Dedifferentiated amniotic fluid mesenchymal stem cell (primary cell): ENCODE measurements at regions not wholly inside any gene's neighbourhood (a gene's known extent, or its start where the extent isn't known, plus 50 kb on each side); places are given as distances from the start of the nearest gene placed in this dataset.
"Not testable (repeated sequence)": the region's sequence is repeated elsewhere in the genome, so short reads cannot be mapped to it uniquely, and the experiment has no call there.

Experiments used
- DNase-seq: peaks from one replicate; pipeline ENCODE4 v3.0.0-alpha.2; 2016; ENCODE audit errors: extremely low spot score

DNA sequence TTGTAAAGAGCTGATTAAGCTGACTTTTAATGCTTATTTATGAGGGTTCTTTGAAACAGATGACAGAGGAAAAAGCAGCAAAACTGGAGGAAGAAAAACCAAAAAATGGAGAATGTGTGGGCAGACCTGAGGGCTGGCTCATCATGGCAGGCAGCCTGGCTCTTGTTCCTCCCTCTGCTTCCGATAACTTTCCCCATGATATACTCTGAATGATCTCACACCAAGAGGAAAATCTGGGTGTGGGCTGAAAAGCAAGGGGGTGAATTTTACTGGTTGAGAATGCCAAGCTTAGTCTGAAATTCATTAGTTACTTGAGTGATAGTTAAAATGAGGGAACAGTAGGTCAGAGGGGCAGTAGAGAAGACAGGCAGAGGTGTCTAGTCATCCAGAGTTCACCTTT is 330.1 kb upstream of the PRICKLE1 start:
- no peak for DNase-seq

DNA sequence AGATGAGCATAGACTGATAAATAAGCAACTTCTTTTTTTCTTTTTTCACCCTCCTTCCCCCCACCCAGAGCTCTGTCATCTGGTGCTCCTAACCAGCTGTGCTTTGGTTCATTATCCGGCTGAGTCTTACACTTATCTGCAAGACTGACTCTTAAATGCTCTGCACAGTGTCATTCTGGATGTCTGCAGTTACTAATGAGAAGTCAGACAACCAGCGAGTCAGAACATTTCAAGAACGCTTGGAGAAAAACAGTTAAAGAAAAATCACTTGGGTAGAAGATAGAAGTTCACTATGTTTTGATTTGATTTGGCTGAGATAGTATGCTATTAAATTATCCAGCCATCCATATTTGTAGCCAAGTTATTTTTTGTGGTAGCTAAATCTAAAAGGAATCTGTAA is 328.9 kb upstream of the PRICKLE1 start:
- no peak for DNase-seq

DNA sequence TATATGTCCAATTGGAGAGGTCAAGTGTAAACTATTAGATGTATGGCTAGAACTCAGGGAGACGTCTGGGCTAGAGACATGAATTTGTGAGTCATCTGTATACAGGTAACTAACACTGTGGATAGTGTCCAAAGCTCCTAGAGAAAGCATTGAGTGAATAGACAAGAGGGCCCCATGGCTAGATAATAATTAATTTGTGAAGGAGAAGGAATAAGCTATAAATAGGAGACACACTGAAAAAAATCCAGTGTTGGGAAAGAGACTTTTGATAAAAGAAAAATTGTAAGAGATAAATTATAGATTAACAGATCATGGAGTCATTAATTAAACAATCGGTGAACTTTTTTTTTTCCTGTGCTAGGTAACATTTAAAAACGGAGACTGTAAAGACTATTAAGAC is 326.6 kb upstream of the PRICKLE1 start:
- DNase-seq = no peak

DNA sequence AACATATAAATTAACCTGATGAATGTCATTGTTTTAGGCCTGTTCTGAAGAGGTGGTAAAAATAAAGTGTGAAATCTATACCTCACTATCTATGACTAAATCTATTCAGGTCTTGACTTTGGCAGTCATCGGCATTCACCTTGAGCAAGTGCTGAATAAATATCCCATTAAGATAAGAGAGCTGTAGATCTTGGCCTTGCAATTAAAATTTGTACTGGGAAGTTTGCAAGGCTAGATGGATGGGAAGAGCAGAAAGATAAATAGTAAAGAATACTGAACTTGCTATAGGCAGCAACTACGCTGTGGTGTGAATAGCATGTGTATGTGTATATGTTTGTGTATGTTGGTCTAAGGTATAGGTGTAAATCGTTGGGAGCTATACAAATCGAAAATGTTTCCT is 325.9 kb upstream of the PRICKLE1 start:
- DNase-seq = no peak

DNA sequence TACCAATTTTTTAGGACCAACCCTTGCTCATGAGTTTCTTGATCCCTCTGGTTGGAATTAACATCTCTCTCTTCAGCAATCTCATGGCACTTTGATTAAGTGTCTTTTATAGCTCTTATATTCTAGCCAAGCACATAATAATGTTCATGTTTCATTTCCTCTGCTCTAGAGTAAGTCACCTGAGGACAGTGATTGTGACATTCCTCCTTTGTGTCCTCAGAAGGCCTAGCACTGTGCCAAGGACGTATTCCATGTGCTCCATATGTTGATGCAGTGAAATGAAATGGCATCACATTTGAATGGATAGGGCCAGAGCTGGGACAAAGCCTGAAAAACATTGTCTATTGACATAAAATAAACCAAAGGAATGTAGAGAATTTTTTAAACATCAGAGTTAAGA is 322.8 kb upstream of the PRICKLE1 start:
- DNase-seq = no peak

DNA sequence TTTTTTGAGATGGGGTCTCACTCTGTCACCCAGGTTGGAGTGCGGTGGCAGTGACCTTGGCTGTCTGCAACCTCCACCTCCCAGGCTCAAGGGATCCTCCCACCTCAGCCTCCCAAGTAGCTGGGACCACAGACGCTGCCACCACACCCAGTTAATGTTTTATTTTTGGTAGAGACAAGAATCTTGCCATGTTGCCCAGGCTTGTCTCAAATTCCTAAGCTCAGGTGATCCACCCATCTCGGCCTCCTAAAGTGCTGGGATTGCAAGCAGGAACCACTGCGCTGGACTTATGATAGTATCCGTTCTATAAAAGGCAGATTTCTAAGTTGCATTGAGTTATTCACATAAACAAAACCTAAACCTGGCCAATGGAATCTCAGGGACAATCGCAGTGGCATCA is 321.1 kb upstream of the PRICKLE1 start:
- no peak for DNase-seq

DNA sequence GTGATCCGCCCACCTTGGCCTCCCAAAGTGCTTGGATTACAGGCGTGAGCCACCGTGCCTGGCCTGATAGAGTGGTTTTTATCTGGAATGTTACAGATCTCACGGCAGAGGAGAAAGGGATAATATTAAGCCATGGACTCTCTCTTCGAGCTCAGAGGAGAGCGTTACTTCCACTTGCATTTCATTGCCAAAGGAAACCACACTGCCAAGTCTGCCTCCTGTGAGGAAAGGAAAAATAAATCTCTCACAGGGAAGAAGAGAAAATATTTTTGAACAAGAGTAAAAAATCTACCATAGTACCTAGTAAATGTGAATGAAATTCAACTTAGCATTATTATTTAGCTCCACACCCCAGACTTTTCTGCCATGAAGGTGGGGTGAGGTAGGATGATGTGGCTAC is 319.2 kb upstream of the PRICKLE1 start:
- DNase-seq = no peak

DNA sequence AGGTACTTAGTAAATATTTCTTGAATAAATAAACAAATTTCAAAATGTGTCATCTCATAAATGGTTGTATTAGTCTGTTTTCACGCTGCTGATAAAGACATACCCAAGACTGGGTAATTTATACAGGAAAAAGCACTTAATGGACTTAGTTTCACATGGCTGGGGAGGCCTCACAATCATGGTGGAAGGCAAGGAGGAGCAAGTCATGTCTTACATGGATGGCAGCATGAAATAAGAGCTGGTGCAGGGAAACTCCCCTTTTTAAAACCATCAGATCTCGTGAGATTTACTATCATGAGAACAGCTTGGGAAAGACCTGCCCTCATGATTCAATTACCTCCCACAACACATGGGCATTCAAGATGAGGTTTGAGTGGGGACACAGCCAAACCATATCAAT is 317.3 kb upstream of the PRICKLE1 start:
- not testable (repeated sequence) for DNase-seq

DNA sequence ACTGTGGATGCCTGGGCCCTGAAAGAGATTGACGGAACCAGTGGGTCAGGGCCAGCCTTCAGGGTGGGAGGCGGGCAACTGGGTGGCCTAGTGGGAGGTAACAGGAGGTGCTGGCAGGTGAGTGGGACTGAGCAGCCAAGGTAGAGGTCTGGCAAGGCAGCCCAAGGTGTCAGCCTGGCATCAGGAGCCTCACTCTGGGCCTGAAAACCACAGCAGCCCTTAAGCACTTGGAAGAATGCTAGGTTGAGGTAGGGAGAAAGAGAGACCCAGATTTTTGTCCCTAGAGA is 315.8 kb upstream of the PRICKLE1 start:
- DNase-seq = no peak

DNA sequence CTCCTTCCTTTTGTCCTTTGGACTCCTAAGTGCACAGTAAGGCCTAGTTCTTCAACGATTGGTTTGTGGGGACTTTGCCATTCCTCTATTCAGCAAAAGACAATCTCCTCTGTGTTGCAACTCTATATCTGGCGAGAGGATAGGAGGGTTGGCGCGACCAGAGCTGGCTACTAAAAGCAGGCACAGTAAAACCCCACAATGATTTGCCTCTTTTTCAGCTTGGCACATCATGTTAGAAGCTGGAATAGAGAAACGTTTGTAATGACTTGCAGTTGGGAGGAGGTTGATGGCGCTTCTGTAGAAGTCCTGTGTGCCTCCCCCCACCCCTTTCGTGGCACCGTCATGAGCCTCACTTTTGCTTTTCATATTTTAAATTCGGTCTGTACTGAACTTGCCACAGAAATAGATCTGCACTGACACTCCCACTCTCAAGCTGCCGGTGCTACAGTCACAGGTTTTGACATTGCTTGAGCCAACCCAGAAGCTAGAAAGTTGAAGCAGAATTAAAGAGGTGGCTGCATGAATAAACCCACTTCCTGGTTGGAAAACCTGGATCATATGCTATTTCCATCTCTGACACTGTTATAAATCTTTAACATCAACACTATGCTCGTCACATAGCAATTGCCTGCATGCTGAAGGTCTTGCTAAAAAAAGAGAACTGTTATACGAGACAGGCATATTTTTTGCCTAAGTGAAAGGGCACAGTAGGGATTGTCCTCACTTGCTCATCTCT is 315.3 kb upstream of the PRICKLE1 start:
- DNase-seq = no peak

DNA sequence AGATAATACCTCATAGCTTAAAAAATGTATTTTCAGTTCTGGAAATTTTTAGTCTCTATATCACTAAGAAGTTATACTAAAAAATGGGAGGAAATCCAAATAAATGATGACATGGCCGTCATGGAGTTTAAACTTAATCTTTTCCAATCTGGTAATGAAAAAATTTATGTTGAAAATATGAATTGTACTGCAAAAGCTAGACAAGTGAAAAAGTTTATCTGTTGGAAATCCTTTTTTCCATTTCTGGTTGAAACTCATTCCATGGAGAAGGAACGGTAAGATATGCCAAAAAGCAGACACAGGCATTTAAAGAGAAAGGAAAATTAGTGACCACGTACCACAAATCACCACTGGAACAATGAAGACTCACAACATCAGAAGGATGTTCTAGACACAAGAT is 314.2 kb upstream of the PRICKLE1 start:
- DNase-seq = no peak

DNA sequence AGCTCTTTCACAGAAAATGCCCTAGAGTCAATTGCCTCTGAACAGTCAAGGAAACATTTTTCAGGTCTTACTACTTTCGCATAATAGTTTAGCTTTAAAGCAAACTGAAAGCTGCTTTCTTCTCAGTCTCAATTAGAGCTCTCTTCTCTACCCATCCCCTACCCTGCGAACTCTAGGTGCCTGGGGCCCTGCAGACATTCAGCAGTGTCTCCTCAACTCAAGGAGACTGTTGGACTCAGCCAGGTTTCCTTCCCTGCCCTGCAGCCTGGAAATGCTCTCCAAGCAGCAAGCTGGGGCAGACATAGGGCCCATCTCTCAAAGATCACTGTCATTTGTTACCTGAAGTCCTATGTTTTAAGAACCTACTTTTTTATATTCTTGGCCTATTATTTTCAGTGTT is 312.5 kb upstream of the PRICKLE1 start:
- DNase-seq = no peak

DNA sequence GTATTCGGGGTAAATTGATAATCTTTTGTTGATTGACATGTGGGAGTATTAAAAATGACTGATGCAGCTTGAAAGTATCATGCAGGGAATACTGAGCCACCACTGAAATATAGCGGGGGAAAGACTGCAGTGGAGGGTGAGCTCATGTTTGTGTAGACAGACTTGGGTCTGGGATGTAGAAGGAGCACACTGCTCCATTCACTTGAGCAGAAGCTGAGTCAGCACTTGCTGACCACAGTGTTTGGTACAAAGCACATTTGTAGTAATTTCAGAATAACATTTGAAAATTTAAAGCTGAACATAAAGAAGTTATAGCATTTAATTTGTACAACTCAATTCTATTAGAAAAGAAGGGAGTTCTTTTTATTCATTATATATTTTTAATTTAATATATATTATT is 304.3 kb upstream of the PRICKLE1 start:
- no peak for DNase-seq

DNA sequence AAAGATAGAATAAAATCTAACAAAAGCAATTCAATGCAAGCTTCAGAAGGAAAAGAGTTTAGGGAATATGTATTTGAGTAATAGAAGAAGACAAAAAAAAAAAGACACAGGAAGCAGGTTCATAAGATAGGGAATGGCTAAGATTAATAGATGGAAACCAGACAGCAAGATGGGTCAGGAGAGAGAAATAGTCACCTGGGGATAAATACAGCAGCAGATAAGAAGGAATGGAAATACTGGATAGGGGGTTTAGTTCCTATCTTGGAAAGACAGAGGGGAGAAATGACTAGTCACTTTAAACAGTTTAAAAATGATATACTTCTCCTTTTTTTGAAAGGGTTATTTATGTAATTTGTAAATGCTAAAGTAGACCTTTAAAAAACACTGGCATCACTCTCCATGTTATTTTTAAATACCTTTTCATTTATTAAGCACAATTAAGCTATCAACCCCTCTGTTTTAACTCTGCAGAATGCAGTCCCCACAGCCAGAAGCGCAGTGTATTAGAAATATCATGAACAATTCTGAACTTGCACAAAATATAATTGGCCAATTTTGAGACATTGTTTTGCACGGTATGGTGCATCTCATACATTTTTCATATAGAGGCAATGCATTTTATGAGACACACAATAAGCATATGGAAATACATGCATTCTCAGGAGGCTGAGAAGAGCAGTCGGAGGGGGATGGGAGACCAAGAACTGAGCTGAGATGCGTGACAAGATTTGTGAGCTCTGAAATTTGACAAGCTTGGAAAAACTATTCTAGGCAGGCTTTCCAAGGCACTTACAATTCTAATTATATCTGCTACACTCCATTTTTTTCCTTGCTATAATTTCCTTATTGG is 303.4 kb upstream of the PRICKLE1 start:
- no peak for DNase-seq

DNA sequence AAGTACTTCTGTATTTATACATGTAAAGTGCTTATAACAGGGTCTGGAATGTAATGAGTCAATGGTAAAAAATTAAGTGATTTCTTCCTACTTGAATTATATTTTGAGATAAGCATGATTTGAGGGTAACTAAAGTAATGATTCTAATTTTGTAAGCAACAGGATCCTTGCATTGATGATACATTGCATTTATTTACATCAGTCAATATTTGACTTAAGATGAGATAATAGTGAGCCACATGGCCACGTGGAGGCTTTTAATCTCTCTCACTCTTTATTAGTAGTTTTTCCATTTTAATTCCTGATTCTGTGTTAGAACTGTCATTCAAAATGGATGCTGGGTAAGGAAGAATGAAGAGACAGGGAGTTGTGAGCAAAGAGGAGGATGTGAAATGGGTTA is 298.1 kb upstream of the PRICKLE1 start:
- no peak for DNase-seq

DNA sequence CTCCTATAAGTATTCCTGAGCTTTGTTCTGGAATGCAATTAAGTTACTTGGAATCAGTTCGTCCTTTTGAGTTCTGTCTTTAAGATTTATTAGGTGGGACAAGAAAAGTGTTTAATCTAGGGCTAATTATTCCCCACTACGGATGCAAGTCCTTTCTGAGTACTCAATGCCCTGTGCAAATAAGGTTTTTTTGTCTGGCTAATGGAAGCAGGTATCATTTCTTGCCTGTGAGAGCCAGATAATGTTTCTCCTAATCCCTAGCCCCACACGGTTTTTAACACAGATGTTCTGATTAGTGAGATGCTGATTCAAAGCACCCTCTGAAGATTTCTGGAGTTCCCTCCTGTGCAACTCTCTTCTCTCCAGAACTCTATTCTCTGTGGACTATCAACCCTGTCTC is 296.6 kb upstream of the PRICKLE1 start:
- no peak for DNase-seq

DNA sequence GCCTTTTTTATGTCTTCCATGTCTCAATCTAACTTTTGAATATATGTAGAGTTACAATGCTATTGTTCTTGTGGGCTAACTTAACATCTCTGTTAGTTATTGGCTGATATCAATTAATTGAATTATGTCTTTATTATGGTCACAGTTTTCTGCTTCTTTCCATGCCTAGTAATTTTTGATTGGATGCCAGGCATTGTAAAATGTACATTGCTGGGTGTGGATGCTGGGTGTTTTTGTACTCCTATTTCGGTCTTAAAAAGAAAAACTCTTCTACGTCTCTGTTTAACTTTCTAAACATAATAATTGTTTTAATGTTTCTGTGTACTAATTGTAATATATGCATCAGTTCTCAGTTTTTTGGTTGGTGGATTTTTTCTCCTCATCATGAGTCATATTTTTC is 296.1 kb upstream of the PRICKLE1 start:
- no peak for DNase-seq

DNA sequence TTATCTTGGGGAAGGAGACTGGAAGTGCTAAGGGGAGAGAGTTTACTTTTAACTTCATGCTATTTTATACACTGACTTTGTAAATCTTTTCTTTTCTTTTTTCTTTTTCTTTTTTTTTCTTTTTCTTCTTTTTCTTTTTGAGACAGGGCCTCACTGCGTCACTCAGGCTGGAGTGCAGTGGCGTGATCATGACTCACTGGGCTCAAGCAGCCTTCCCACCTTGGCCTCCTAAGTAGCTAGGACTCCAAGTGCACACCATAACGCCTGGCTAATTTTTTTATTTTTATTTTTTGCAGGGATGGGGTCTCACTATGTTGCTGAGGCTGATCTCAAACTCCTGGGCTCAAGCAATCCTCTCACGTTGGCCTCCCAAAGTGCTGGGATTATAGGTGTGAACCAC is 294.6 kb upstream of the PRICKLE1 start:
- no peak for DNase-seq

DNA sequence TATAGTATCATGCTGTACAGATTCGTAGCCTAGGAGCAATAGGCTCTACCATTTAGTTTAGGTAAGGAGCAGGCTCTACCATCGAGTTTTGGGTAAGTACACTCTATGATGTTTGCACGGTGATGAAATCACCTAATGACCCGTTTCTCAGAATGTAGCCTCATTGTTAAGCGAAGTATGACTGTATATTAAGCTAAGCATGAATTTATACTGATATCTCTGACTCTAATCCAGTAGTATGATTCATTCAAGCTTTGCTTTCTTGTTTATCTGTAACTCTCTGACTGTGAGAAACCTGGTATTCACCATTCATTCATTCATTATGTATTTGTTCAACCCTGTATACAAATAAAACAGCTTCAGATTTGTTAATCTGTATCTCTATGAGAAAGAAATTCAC is 283.9 kb upstream of the PRICKLE1 start:
- no peak for DNase-seq

DNA sequence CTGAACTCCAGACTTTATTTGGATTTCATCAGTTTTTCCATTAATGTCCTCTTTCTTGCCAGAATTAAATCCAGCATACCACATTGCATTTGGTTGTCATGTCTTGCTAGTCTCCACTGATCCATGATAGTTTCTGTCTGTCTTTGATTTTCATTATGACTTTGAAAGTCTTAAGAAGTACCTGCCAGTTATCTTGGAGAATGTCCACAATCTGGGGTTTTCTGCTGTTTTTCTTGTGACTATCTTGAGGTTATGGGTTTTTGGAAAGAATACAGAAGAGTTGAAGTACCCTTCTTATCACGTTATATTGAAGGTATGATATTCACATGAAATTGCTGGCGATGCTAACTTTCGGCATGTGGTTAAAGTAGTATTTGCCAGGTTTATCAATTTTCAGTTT is 282.3 kb upstream of the PRICKLE1 start:
- no peak for DNase-seq

DNA sequence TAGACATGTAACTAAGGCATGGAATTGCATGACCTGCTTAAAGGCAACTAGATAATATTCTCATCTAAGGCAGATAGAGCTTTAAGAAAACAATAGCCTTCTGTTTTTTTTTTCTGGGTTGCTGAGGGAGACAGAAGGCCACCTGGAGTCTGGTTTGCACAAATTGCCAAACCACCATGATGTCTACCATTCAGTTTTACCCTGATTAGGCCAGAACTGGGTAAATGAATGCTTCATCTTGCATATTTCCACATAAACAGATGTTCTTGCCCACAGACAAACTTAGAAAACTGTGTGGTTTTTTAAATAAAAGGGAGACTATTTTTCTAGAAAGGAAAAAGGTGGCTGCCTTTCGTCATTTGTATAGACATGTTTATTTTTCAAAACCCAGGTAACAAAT is 278.7 kb upstream of the PRICKLE1 start:
- no peak for DNase-seq

DNA sequence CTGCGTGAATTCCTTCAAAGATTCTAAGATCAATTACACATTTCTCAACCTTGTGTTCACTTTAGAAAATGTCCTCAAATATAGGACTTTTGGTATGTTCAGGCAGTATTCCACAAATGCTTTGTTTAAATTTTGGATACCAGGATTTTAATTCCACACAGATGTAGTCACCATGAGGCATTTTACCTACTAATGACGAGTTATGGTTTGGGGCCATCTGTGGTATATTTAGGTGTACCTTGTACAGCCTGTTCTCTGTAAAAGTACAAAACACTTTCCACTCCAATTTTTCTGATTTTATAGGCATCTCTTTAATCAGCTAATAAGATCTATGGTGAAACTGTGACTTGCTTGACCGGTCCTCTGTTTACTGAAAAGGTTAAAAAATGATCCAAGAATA is 275.7 kb upstream of the PRICKLE1 start:
- no peak for DNase-seq

DNA sequence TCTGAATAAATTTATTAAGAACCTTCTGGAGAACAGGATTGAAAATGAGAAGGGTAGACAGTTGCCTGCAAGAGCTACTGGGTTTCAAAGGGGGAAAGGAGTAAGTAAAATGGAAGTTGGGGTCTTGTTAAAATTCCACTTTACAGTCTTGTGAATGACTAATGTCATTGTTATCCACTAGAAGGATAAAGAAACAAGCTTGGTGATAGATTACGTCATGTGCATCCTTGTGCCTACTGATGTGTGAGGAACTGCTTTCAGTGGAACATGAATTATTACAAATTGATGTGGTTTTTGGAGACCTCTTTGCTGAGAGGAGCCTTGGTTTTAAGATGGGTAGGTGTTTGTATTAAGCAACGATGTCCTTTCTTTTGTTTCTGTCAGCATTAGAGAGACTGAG is 272.5 kb upstream of the PRICKLE1 start:
- no peak for DNase-seq

DNA sequence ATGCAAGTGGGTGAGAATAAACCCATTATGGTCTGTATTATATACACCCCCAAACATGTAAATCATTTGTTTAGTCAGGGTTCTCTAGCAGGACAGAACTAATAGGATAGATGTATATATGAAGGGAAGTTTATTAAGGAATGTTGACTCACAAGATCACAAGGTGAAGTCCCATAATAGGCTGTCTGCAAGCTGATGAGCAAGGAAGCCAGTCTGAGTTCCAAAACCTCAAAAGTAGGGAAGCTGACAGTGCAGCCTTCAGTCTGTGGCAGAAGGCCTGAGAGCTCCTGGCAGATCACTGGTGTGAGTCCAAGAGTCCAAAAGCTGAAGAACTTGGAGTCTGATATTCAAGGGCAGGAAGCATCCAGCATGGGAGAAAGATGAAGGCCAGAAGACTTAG is 270.8 kb upstream of the PRICKLE1 start:
- DNase-seq = not testable (repeated sequence)
